SJSA1 (cell line): ENCODE measurements at regions not wholly inside any gene's neighbourhood (a gene's known extent, or its start where the extent isn't known, plus 50 kb on each side); places are given as distances from the start of the nearest gene placed in this dataset.

Experiments used
- DNase-seq, 2 experiments: peaks; one replicate each; pipeline ENCODE4 v3.0.0-alpha.2; 2015 to 2020; ENCODE audit warnings: low spot score in 2 of 2, low read depth in 1 of 2
- H3K27ac ChIP-seq: fragments of 250-450 bp; sonication (Bioruptor Pico); 2 replicates; pipeline ENCODE4 v1.5.1; 2020; ENCODE audit warnings: mild to moderate bottlenecking, moderate library complexity
- H3K27me3 ChIP-seq: fragments of 250-450 bp; sonication (Bioruptor Pico); replicated peaks from 2 replicates; pipeline ENCODE4 v1.5.1; 2020; ENCODE audit warnings: mild to moderate bottlenecking, moderate library complexity
- H3K36me3 ChIP-seq: fragments of 250-450 bp; sonication (Bioruptor Pico); 2 replicates; pipeline ENCODE4 v1.5.1; 2020; ENCODE audit warnings: mild to moderate bottlenecking
- H3K4me1 ChIP-seq: fragments of 250-450 bp; sonication (Bioruptor Pico); replicated peaks from 2 replicates; pipeline ENCODE4 v1.6.1; 2021; ENCODE audit warnings: mild to moderate bottlenecking
- H3K4me3 ChIP-seq: fragments of 250-450 bp; sonication (Bioruptor Pico); 2 replicates; pipeline ENCODE4 v1.5.1; 2020; ENCODE audit warnings: mild to moderate bottlenecking
- H3K9me3 ChIP-seq: fragments of 250-450 bp; sonication (Bioruptor Pico); replicated peaks from 2 replicates; pipeline ENCODE4 v1.5.1; 2020; ENCODE audit warnings: mild to moderate bottlenecking

DNA sequence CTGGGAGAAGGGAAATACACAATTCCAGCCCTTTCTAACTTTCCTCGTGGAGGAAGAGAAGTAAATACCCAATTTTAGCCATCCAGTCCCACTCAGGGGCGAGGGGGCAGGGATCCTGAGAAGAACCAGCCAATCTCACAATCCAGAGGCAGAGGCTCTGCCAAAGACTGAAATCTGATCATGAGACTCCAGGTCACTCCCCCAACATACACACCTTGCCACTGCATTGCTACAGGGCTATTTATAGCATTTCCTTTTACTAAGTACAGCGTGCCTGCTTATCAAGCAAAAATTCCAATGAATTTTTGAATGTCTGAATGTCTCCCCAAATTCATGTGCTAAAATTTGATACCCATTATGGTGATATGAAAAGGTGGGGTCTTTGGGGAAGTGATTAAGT lies 1687.5 kb downstream of the EFNB2 start:
- H3K27me3 ChIP-seq: no peaks in the 10 kb centered on the region
- no peaks in the 10 kb centered on the region for H3K4me1 ChIP-seq
- DNase-seq: no peak
- H3K4me3 ChIP-seq: no peak overlapping the region
- no peaks in the 10 kb centered on the region for H3K9me3 ChIP-seq
- no peak overlapping the region for H3K27ac ChIP-seq
- no peaks in the 10 kb centered on the region for H3K36me3 ChIP-seq

- no peak for DNase-seq
- Histone ChIP-seq H3K27me3 (no peaks in the 10 kb centered on the region), H3K36me3 (no peaks in the 10 kb centered on the region), H3K4me1 (no peaks in the 10 kb centered on the region), H3K9me3 (no peaks in the 10 kb centered on the region), H3K27ac (no peak overlapping the region), H3K4me3 (no peak overlapping the region)
Measured at GRCh38 chr13:104843401-104843800, 1692.1 kb downstream of the EFNB2 start.

GRCh38 chr13:104841110-104841509 lies 1694.4 kb downstream of the EFNB2 start:
- Histone ChIP-seq H3K27ac (no peak overlapping the region), H3K36me3 (no peaks in the 10 kb centered on the region), H3K27me3 (no peaks in the 10 kb centered on the region), H3K9me3 (no peaks in the 10 kb centered on the region), H3K4me1 (no peaks in the 10 kb centered on the region), H3K4me3 (no peak overlapping the region)
- no peak for DNase-seq

- Histone ChIP-seq H3K4me3 (no peak overlapping the region), H3K9me3 (no peaks in the 10 kb centered on the region), H3K4me1 (no peaks in the 10 kb centered on the region), H3K27me3 (no peaks in the 10 kb centered on the region), H3K27ac (no peak overlapping the region), H3K36me3 (no peaks in the 10 kb centered on the region)
- no peak for DNase-seq
Measured at GRCh38 chr13:104837756-104838155, 1697.7 kb downstream of the EFNB2 start.

DNA sequence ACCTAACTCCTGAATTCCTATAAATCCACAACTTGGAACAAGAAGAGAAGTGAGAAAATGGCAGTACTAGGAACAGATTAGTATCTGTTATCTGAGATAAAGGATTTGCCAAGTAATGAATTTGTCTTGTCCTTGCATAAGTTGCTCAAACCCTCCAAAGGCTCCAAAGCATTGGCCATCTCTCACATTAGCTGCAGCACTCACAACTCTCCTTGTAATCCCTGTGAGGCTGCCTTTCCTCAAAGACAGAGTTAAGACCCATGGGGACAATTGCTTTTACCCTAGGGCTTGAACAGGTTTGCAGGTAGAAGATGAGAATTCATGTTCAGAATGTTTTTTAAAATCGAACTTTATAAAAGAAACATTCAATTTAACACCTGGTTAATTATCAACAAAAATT lies 1702.2 kb downstream of the EFNB2 start:
- Histone ChIP-seq H3K27ac (no peak overlapping the region), H3K4me1 (no peaks in the 10 kb centered on the region), H3K4me3 (no peak overlapping the region), H3K27me3 (no peaks in the 10 kb centered on the region), H3K9me3 (no peaks in the 10 kb centered on the region), H3K36me3 (no peaks in the 10 kb centered on the region)
- DNase-seq: no peak

DNA sequence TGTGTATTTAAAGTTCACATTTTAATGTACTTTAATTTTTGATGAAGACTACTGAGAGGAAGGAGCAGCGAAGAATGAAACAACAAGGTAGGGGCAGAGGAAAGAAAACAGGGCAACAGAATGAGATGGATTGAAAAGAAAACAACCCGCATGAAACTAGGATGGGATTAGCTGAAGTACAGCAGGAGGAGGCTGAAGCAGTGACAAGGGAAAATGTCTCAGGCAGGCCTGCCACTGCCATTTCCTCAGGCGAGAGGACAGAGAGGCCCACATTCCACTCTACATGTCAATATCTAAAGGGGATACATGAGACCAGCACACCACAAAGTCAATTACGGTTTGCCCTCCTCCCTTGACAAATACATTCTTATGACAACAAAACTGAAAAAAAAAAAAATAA lies 1703.2 kb downstream of the EFNB2 start:
- H3K4me1 ChIP-seq: no peaks in the 10 kb centered on the region
- no peaks in the 10 kb centered on the region for H3K9me3 ChIP-seq
- no peaks in the 10 kb centered on the region for H3K27me3 ChIP-seq
- no peak overlapping the region for H3K4me3 ChIP-seq
- H3K27ac ChIP-seq: no peak overlapping the region
- H3K36me3 ChIP-seq: no peaks in the 10 kb centered on the region
- no peak for DNase-seq

DNA sequence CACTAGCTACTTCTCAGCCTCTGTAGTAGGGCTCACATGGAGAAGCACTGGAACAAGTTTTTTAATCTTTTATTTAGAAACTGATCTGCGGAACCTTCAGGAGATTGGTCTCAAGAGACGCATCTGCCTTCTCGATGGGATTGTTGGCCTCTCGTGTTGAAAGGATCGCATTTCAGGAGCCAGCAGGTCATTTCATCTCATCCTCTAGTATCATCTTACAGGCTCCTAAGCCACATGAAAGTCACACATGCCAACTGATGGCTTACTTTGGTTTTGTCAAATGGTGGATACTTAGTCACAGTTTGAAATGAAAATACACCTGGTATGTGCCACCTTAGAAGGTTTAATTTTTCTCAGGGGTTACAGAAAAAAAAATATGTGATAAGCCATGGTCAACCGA lies 1703.6 kb downstream of the EFNB2 start:
- Histone ChIP-seq H3K27ac (no peak overlapping the region), H3K36me3 (no peaks in the 10 kb centered on the region), H3K4me3 (no peak overlapping the region), H3K4me1 (no peaks in the 10 kb centered on the region), H3K9me3 (no peaks in the 10 kb centered on the region), H3K27me3 (no peaks in the 10 kb centered on the region)
- no peak for DNase-seq

DNA sequence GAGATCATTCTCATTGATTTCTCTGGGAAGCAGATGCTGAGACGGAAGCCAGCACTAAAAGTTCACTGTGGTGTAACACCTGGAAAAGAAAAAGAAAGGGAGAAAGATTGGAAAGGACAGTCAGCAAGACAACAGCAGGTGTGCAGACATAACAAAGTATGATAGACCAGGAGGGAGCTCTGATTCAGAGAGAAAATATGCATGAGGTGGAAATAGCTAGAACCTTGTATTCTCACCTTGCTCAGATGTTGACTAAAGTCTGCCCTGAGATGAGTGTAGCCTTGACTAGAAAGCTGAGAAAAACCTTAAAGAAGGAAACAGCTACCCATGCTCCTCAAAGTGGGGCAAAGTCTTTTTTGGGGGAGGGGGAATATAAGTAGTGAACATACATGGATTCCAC lies 1711.8 kb downstream of the EFNB2 start:
- Histone ChIP-seq H3K27ac (no peak overlapping the region), H3K27me3 (no peaks in the 10 kb centered on the region), H3K4me3 (no peak overlapping the region), H3K4me1 (no peaks in the 10 kb centered on the region), H3K36me3 (no peaks in the 10 kb centered on the region), H3K9me3 (no peaks in the 10 kb centered on the region)
- DNase-seq: no peak

- no peak overlapping the region for H3K4me3 ChIP-seq
- H3K27me3 ChIP-seq: no peaks in the 10 kb centered on the region
- H3K36me3 ChIP-seq: no peaks in the 10 kb centered on the region
- no peak overlapping the region for H3K27ac ChIP-seq
- no peaks in the 10 kb centered on the region for H3K4me1 ChIP-seq
- DNase-seq: no peak
- no peaks in the 10 kb centered on the region for H3K9me3 ChIP-seq
Measured at GRCh38 chr13:104823071-104823470, 1712.4 kb downstream of the EFNB2 start.

DNA sequence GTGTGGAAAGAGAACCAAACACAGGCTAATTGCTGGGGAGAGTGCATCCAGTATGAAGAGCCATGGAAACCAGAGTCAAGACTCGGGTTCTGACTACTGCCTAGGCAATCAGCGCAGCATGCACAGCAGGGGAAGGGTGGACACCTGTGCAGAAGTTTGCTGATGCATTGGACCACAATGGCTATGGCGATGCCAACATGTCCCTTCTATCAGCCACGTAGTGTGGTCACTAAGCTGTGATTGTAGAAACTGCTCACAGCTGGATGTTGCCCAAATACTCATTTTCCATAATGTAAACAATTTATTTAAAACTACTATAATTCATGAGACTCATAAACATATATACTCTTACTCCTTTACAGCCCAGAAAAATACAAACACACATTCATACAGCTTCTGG lies 1718.2 kb downstream of the EFNB2 start:
- H3K9me3 ChIP-seq: no peaks in the 10 kb centered on the region

GRCh38 chr13:104816726-104817125 lies 1718.7 kb downstream of the EFNB2 start:
- no peak for DNase-seq
- Histone ChIP-seq H3K4me1 (no peaks in the 10 kb centered on the region), H3K36me3 (no peaks in the 10 kb centered on the region), H3K4me3 (no peak overlapping the region), H3K27me3 (no peaks in the 10 kb centered on the region), H3K27ac (no peak overlapping the region), H3K9me3 (no peaks in the 10 kb centered on the region)

More for the DNA sequence above, 1718.2 kb downstream of the EFNB2 start:
- DNase-seq: no peak
- H3K36me3 ChIP-seq: no peaks in the 10 kb centered on the region
- H3K27me3 ChIP-seq: no peaks in the 10 kb centered on the region
- H3K4me1 ChIP-seq: no peaks in the 10 kb centered on the region
- no peak overlapping the region for H3K4me3 ChIP-seq
- no peak overlapping the region for H3K27ac ChIP-seq

DNA sequence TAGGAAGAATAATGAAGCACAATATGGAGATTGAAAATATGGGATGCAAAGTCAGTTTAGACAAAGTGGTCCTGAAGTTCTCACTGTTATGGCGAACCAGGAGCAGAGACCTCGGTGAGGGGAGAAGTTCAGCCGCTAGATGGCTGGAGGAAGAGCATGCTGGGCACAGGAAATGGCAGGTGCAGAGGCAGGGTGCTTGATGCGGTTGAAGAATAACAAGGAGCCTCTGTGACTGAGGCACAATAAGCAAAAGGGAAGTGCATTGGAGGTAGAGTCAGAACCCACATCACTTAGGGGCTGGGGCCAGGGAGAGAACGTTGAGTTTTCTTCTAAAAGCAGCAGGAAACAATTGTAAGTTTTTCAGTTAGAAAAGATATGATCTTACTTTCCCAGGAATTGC lies 1725.2 kb downstream of the EFNB2 start:
- no peaks in the 10 kb centered on the region for H3K36me3 ChIP-seq
- H3K27me3 ChIP-seq: no peaks in the 10 kb centered on the region
- H3K9me3 ChIP-seq: no peaks in the 10 kb centered on the region
- DNase-seq: no peak
- no peak overlapping the region for H3K4me3 ChIP-seq
- no peaks in the 10 kb centered on the region for H3K4me1 ChIP-seq
- H3K27ac ChIP-seq: no peak overlapping the region

GRCh38 chr13:104809483-104809882 lies 1726.0 kb downstream of the EFNB2 start:
- no peaks in the 10 kb centered on the region for H3K9me3 ChIP-seq
- DNase-seq: no peak
- H3K27ac ChIP-seq: no peak overlapping the region
- no peaks in the 10 kb centered on the region for H3K4me1 ChIP-seq
- H3K4me3 ChIP-seq: no peak overlapping the region
- no peaks in the 10 kb centered on the region for H3K27me3 ChIP-seq
- H3K36me3 ChIP-seq: no peaks in the 10 kb centered on the region

DNA sequence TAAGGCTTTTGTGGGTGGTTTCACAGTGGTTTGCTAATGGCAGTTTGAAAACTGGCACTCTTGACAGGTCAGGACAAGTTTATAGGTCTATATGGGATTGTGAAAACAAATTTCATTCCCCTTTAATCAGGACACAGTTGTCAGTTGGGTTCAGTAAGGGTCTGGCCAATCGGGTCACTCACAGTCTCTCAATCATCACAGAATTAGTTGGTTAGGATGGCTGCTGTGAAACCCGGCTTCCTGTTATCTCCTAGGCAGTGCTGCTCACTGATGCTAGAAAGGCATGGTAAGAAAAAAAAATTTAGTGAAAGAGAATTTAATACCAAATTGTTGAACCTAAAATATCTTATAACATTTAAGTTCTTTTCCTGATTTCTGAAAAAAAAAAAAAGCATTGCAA lies 1730.1 kb downstream of the EFNB2 start:
- Histone ChIP-seq H3K9me3 (no peaks in the 10 kb centered on the region), H3K4me1 (no peaks in the 10 kb centered on the region), H3K4me3 (no peak overlapping the region), H3K27ac (no peak overlapping the region), H3K27me3 (no peaks in the 10 kb centered on the region), H3K36me3 (no peaks in the 10 kb centered on the region)
- no peak for DNase-seq

GRCh38 chr13:104799152-104799551 lies 1732.9 kb upstream of the SLC10A2 start:
- no peaks in the 10 kb centered on the region for H3K36me3 ChIP-seq
- no peaks in the 10 kb centered on the region for H3K27me3 ChIP-seq
- no peaks in the 10 kb centered on the region for H3K4me1 ChIP-seq
- no peak for DNase-seq
- H3K27ac ChIP-seq: no peak overlapping the region
- H3K9me3 ChIP-seq: no peaks in the 10 kb centered on the region
- no peak overlapping the region for H3K4me3 ChIP-seq
